K562 (cell line): ENCODE measurements at regions not wholly inside any gene's neighbourhood (a gene's known extent, or its start where the extent isn't known, plus 50 kb on each side); places are given as distances from the start of the nearest gene placed in this dataset.

ENCODE experiments used
- DNMT1 ChIP-seq: fragments of 450-650 bp; IDR thresholded peaks from 2 replicates; pipeline ENCODE4 v1.6.1; 2016; ENCODE audit warnings: antibody characterized with exemption, mild to moderate bottlenecking
- MEF2A ChIP-seq: IDR thresholded peaks from 2 replicates; pipeline ENCODE4 v1.6.1; 2011; ENCODE audit warnings: low read depth, mild to moderate bottlenecking, low read length, moderate library complexity; ENCODE audit not compliant: control insufficient read depth
- SMC3 ChIP-seq: conservative IDR thresholded peaks from 2 replicates; pipeline ENCODE4 v1.6.1; 2011; ENCODE audit warnings: low read depth, low read length, improper control_type of control experiment; ENCODE audit not compliant: insufficient read depth
- ZNF24 ChIP-seq: fragments of 450-650 bp; IDR thresholded peaks from 2 replicates; pipeline ENCODE4 v1.6.1; 2016
- ZNF583 ChIP-seq: fragments of 250-450 bp; sonication (Bioruptor Pico); IDR thresholded peaks from 2 replicates; pipeline ENCODE4 v1.4.0; 2020
- TF ChIP-seq, protein P1 (sequence below): fragments of 200-800 bp; sonication (Bioruptor generic); IDR thresholded peaks from 2 replicates; pipeline ENCODE4 v1.6.1; 2016; ENCODE audit warnings: missing genetic modification characterization, missing compliant biosample characterization
- TF ChIP-seq, protein P2 (sequence below), 2 experiments: fragments of 450-650 bp in 1 of 2; IDR thresholded peaks; 2 replicates each; pipeline ENCODE4 v1.6.1; 2011 to 2017; ENCODE audit warnings: low read depth in 2 of 2, antibody characterized with exemption in 1 of 2, borderline replicate concordance in 1 of 2, low read length in 1 of 2, mild to moderate bottlenecking in 1 of 2, mixed read lengths in 1 of 2; ENCODE audit not compliant: control insufficient read depth in 1 of 2

DNA sequence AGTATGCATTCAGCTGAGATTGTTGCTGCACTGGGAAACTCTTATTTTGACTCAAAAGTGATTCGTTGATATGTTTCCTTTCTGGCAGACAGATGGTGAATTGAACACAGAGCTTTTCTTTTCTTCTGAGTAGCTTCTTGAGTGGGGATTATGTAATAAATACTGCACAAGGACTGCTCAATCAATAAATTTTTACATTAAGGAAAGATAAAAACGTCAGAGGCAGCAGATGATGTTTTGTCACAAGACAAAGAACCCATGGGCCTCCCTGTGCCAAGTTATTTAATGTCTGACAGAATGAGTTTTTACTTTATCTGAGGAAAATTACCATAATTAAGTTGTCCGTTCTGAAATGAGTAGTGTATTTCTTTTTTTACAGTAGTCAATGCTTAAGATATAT, 460.3 kb downstream of the UTRN start (continued):
- TF ChIP-seq, protein P1, sequence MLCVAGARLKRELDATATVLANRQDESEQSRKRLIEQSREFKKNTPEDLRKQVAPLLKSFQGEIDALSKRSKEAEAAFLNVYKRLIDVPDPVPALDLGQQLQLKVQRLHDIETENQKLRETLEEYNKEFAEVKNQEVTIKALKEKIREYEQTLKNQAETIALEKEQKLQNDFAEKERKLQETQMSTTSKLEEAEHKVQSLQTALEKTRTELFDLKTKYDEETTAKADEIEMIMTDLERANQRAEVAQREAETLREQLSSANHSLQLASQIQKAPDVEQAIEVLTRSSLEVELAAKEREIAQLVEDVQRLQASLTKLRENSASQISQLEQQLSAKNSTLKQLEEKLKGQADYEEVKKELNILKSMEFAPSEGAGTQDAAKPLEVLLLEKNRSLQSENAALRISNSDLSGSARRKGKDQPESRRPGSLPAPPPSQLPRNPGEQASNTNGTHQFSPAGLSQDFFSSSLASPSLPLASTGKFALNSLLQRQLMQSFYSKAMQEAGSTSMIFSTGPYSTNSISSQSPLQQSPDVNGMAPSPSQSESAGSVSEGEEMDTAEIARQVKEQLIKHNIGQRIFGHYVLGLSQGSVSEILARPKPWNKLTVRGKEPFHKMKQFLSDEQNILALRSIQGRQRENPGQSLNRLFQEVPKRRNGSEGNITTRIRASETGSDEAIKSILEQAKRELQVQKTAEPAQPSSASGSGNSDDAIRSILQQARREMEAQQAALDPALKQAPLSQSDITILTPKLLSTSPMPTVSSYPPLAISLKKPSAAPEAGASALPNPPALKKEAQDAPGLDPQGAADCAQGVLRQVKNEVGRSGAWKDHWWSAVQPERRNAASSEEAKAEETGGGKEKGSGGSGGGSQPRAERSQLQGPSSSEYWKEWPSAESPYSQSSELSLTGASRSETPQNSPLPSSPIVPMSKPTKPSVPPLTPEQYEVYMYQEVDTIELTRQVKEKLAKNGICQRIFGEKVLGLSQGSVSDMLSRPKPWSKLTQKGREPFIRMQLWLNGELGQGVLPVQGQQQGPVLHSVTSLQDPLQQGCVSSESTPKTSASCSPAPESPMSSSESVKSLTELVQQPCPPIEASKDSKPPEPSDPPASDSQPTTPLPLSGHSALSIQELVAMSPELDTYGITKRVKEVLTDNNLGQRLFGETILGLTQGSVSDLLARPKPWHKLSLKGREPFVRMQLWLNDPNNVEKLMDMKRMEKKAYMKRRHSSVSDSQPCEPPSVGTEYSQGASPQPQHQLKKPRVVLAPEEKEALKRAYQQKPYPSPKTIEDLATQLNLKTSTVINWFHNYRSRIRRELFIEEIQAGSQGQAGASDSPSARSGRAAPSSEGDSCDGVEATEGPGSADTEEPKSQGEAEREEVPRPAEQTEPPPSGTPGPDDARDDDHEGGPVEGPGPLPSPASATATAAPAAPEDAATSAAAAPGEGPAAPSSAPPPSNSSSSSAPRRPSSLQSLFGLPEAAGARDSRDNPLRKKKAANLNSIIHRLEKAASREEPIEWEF (CRISPR knock-in tag) = no peak
- TF ChIP-seq, protein P2, sequence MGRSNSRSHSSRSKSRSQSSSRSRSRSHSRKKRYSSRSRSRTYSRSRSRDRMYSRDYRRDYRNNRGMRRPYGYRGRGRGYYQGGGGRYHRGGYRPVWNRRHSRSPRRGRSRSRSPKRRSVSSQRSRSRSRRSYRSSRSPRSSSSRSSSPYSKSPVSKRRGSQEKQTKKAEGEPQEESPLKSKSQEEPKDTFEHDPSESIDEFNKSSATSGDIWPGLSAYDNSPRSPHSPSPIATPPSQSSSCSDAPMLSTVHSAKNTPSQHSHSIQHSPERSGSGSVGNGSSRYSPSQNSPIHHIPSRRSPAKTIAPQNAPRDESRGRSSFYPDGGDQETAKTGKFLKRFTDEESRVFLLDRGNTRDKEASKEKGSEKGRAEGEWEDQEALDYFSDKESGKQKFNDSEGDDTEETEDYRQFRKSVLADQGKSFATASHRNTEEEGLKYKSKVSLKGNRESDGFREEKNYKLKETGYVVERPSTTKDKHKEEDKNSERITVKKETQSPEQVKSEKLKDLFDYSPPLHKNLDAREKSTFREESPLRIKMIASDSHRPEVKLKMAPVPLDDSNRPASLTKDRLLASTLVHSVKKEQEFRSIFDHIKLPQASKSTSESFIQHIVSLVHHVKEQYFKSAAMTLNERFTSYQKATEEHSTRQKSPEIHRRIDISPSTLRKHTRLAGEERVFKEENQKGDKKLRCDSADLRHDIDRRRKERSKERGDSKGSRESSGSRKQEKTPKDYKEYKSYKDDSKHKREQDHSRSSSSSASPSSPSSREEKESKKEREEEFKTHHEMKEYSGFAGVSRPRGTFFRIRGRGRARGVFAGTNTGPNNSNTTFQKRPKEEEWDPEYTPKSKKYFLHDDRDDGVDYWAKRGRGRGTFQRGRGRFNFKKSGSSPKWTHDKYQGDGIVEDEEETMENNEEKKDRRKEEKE (IDR thresholded peaks at IDR 0.05; ENCODE audit: borderline replicate concordance in 1 of 2, control insufficient read depth in 1 of 2, low read depth in 2 of 2, low read length in 1 of 2) = no peak
- TF ChIP-seq MEF2A (no peak), SMC3 (no peak), DNMT1 (no peak), ZNF583 (CRISPR knock-in tag) (no peak), ZNF24 (no peak)
